PC-9 (cell line): ENCODE measurements at regions not wholly inside any gene's neighbourhood (a gene's known extent, or its start where the extent isn't known, plus 50 kb on each side); places are given as distances from the start of the nearest gene placed in this dataset.

Experiments used
- BruUV-seq: library from RNA; stranded (reverse); fragments of 400-500 nt; replicated peaks from 2 replicates; lab custom pipeline; 2021; lab: Mats Ljungman, UMichigan
- CTCF ChIA-PET: fragments of 300-600 bp; sonication (Branson Sonifier 250); formaldehyde crosslinking; loops from one replicate; lab custom pipeline; 2022; ENCODE audit warnings: antibody characterized with exemption; lab: Charles Lee
- POLR2A ChIA-PET: fragments of 300-600 bp; sonication (Branson Sonifier 250); formaldehyde crosslinking; loops from one replicate; lab custom pipeline; 2022; ENCODE audit warnings: antibody characterized with exemption; ENCODE audit not compliant: unreplicated experiment; lab: Charles Lee
- DNase-seq, 2 experiments: peaks; one replicate each; pipeline versions ENCODE4 v3.0.0 to v3.0.0-alpha.2; 2015 to 2022; ENCODE audit warnings: mixed read lengths in 1 of 2
- H2AFZ ChIP-seq: fragments of 200-600 bp; sonication (generic); 2 replicates; pipeline ENCODE4 v1.8.1; 2017; ENCODE audit warnings: antibody characterized with exemption
- H3F3A ChIP-seq: fragments of 200-600 bp; sonication (generic); 2 replicates; pipeline ENCODE4 v1.8.1; 2017; ENCODE audit warnings: antibody characterized with exemption, mild to moderate bottlenecking, low read depth; ENCODE audit not compliant: insufficient read depth
- H3K27ac ChIP-seq: fragments of 200-600 bp; sonication (generic); 2 replicates; pipeline ENCODE4 v1.6.1; 2016; ENCODE audit warnings: mixed run types
- H3K27me3 ChIP-seq: fragments of 200-600 bp; sonication (generic); 2 replicates; pipeline ENCODE4 v1.6.1; 2016; ENCODE audit warnings: low read depth, mixed run types; ENCODE audit not compliant: insufficient read depth
- H3K36me3 ChIP-seq: fragments of 200-600 bp; sonication (generic); 2 replicates; pipeline ENCODE4 v1.6.1; 2016; ENCODE audit warnings: low read depth, mixed run types
- H3K4me1 ChIP-seq: fragments of 200-600 bp; sonication (generic); replicated peaks from 2 replicates; pipeline ENCODE4 v1.6.1; 2016; ENCODE audit warnings: mixed run types; ENCODE audit not compliant: insufficient read depth
- H3K4me2 ChIP-seq: fragments of 200-600 bp; sonication (generic); 2 replicates; pipeline ENCODE4 v1.6.1; 2017; ENCODE audit warnings: mixed run types
- H3K4me3 ChIP-seq: fragments of 200-600 bp; sonication (generic); 2 replicates; pipeline ENCODE4 v1.6.1; 2016; ENCODE audit warnings: mixed run types
- H3K79me2 ChIP-seq: fragments of 200-600 bp; sonication (generic); 2 replicates; pipeline ENCODE4 v1.6.1; 2017; ENCODE audit warnings: low read depth, mixed run types
- H3K9me2 ChIP-seq: fragments of 200-600 bp; sonication (generic); 2 replicates; pipeline ENCODE4 v1.8.1; 2017; ENCODE audit warnings: mild to moderate bottlenecking; ENCODE audit not compliant: insufficient read depth
- H3K9me3 ChIP-seq: fragments of 200-600 bp; sonication (generic); 2 replicates; pipeline ENCODE4 v1.8.1; 2016; ENCODE audit warnings: low read depth; ENCODE audit not compliant: insufficient read depth
- H4K20me1 ChIP-seq: fragments of 200-600 bp; sonication (generic); 2 replicates; pipeline ENCODE4 v1.8.1; 2017; ENCODE audit not compliant: insufficient read depth
- CTCF ChIP-seq: fragments of 200-600 bp; sonication (generic); conservative IDR thresholded peaks from 2 replicates; pipeline ENCODE4 v1.6.1; 2017; ENCODE audit warnings: mixed run types, antibody characterized with exemption, mild to moderate bottlenecking, moderate library complexity
- EZH2 ChIP-seq: fragments of 200-600 bp; sonication (generic); IDR thresholded peaks from 2 replicates; pipeline ENCODE4 v1.8.0; 2017; ENCODE audit warnings: antibody characterized with exemption, low read depth
- intact Hi-C: fragments of 100-400 bp; cut with micrococcal nuclease; formaldehyde crosslinking; loops from one replicate; pipeline ENCODE4 v1.10.0; 2022; ENCODE audit not compliant: unreplicated experiment

- H3K9me3 ChIP-seq = no peaks in the 10 kb centered on the region
- no peaks in the 10 kb centered on the region for H3K36me3 ChIP-seq
- CTCF ChIA-PET = no interaction called here
- intact Hi-C loops = no loop called here
- H3K4me3 ChIP-seq = no peak overlapping the region
- H2AFZ ChIP-seq = no peak overlapping the region
- POLR2A ChIA-PET = no interaction called here
- H3F3A ChIP-seq = no peaks in the 10 kb centered on the region
- no peaks in the 10 kb centered on the region for H3K27me3 ChIP-seq
- H3K79me2 ChIP-seq = no peaks in the 10 kb centered on the region
- no TSS peak for BruUV-seq
- H4K20me1 ChIP-seq = no peaks in the 10 kb centered on the region
- no peak overlapping the region for H3K27ac ChIP-seq
- no peak overlapping the region for H3K4me2 ChIP-seq
- no peaks in the 10 kb centered on the region for H3K9me2 ChIP-seq
- TF ChIP-seq EZH2 = no peak
- no peak for TF ChIP-seq CTCF
- H3K4me1 ChIP-seq = no peaks in the 10 kb centered on the region
- DNase-seq = no peak
These were observed 522.2 kb downstream of the PCDH19 start for GRCh38 chrX:99887918-99888317.

GRCh38 chrX:99857455-99857854 lies 552.6 kb downstream of the PCDH19 start:
- Histone ChIP-seq H3K9me2 (no peaks in the 10 kb centered on the region), H3K4me3 (no peak overlapping the region), H3K27ac (no peak overlapping the region), H3K4me1 (no peaks in the 10 kb centered on the region), H3K36me3 (no peaks in the 10 kb centered on the region), H3F3A (no peaks in the 10 kb centered on the region), H3K79me2 (no peaks in the 10 kb centered on the region), H2AFZ (no peak overlapping the region), H4K20me1 (no peaks in the 10 kb centered on the region), H3K27me3 (no peaks in the 10 kb centered on the region), H3K9me3 (no peaks in the 10 kb centered on the region), H3K4me2 (no peak overlapping the region)
- BruUV-seq = no TSS peak
- POLR2A ChIA-PET = no interaction called here
- CTCF ChIA-PET = no interaction called here
- DNase-seq = no peak
- TF ChIP-seq EZH2 (no peak), CTCF (peak; percentile 54; the same call in 1 of the 2 replicates)
- intact Hi-C loops = no loop called here

- ChIA-PET POLR2A (no interaction called here), CTCF (no interaction called here)
- Histone ChIP-seq H4K20me1 (no peaks in the 10 kb centered on the region), H3K36me3 (no peaks in the 10 kb centered on the region), H3K27ac (no peak overlapping the region), H3K27me3 (no peaks in the 10 kb centered on the region), H3K4me2 (no peak overlapping the region), H3K4me1 (no peaks in the 10 kb centered on the region), H2AFZ (no peak overlapping the region), H3K79me2 (no peaks in the 10 kb centered on the region), H3K4me3 (no peak overlapping the region), H3K9me3 (no peaks in the 10 kb centered on the region), H3F3A (no peaks in the 10 kb centered on the region), H3K9me2 (no peaks in the 10 kb centered on the region)
- no peak for DNase-seq
- intact Hi-C loops = no loop called here
- TF ChIP-seq EZH2 (no peak), CTCF (no peak)
- no TSS peak for BruUV-seq
These were observed 576.3 kb downstream of the PCDH19 start for GRCh38 chrX:99833821-99834220.
